ENCODE measurements at regions not wholly inside any gene's neighbourhood (a gene's known extent, or its start where the extent isn't known, plus 50 kb on each side); places are given as distances from the start of the nearest gene placed in this dataset.
A peak's percentile ranks its signal among the peaks of the same experiment; 100 is the strongest.

GRCh38 chr5:141753143-141753970 is 71.3 kb upstream of the ARAP3 start:
- peaks cover 0 to 5% (median 0%) of the 10 kb centered on the region in 5 experiments for H3K9me3 ChIP-seq (ENCODE audit: control extremely low read depth in 1 of 5, control insufficient read depth in 4 of 5, insufficient read depth in 2 of 5, low read depth in 1 of 5, low read length in 4 of 5)
- H3K4me3 ChIP-seq (ENCODE audit: control insufficient read depth in 1 of 7, extremely low read depth in 1 of 7, insufficient read depth in 4 of 7, low read depth in 2 of 7, low read length in 6 of 7): no peak overlapping the region
- H3K27ac ChIP-seq (ENCODE audit: insufficient read depth in 1 of 2, low read depth in 1 of 2, low read length in 2 of 2, poor library complexity in 1 of 2, severe bottlenecking in 2 of 2): no peak overlapping the region
- 8% methylated on average over 29 of the region's 51 CpGs for WGBS (ENCODE audit: insufficient coverage)
- DNase-seq: no peak
- H3K27me3 ChIP-seq (replicated peaks in 2 of 5; ENCODE audit: control insufficient read depth in 4 of 5, insufficient read depth in 5 of 5, low read length in 4 of 5): peaks cover 2 to 98% (median 31%) of the 10 kb centered on the region in 5 experiments
- CTCF ChIA-PET: no interaction called here
- no peaks in the 10 kb centered on the region for H3K4me1 ChIP-seq (ENCODE audit: control extremely low read depth in 1 of 4, control insufficient read depth in 4 of 4, insufficient read depth in 4 of 4, low read length in 3 of 4)
- no peaks in the 10 kb centered on the region for H3K36me3 ChIP-seq (ENCODE audit: control insufficient read depth in 4 of 4, insufficient read depth in 4 of 4, low read length in 3 of 4)
- POLR2A ChIA-PET: no interaction called here

- H3K4me1 ChIP-seq (ENCODE audit: control extremely low read depth in 1 of 4, control insufficient read depth in 4 of 4, insufficient read depth in 4 of 4, low read length in 3 of 4): no peaks in the 10 kb centered on the region
- H3K27ac ChIP-seq (ENCODE audit: insufficient read depth in 1 of 2, low read depth in 1 of 2, low read length in 2 of 2, poor library complexity in 1 of 2, severe bottlenecking in 2 of 2): no peak overlapping the region
- DNase-seq: peak in 1 of 3 donors; percentile 12
- ChIA-PET POLR2A (no interaction called here), CTCF (interaction anchor here (1.1 kb wide), 1 partner anchor 11 kb away, joined by 3 read pairs; no protein-coding TSS in a partner anchor)
- no peak overlapping the region for H3K4me3 ChIP-seq (ENCODE audit: control insufficient read depth in 1 of 7, extremely low read depth in 1 of 7, insufficient read depth in 4 of 7, low read depth in 2 of 7, low read length in 6 of 7)
- H3K27me3 ChIP-seq (replicated peaks in 2 of 5; ENCODE audit: control insufficient read depth in 4 of 5, insufficient read depth in 5 of 5, low read length in 4 of 5): peaks cover 5 to 76% (median 26%) of the 10 kb centered on the region in 5 experiments
- WGBS (ENCODE audit: insufficient coverage): 55% methylated on average over 9 of the region's 11 CpGs
- no peaks in the 10 kb centered on the region for H3K9me3 ChIP-seq (ENCODE audit: control extremely low read depth in 1 of 5, control insufficient read depth in 4 of 5, insufficient read depth in 2 of 5, low read depth in 1 of 5, low read length in 4 of 5)
- H3K36me3 ChIP-seq (ENCODE audit: control insufficient read depth in 4 of 4, insufficient read depth in 4 of 4, low read length in 3 of 4): no peaks in the 10 kb centered on the region
These were observed 65.4 kb upstream of the ARAP3 start for GRCh38 chr5:141747152-141748141.

- Histone ChIP-seq H3K4me3 (ENCODE audit: control insufficient read depth in 1 of 7, extremely low read depth in 1 of 7, insufficient read depth in 4 of 7, low read depth in 2 of 7, low read length in 6 of 7) (no peak overlapping the region), H3K4me1 (ENCODE audit: control extremely low read depth in 1 of 4, control insufficient read depth in 4 of 4, insufficient read depth in 4 of 4, low read length in 3 of 4) (no peaks in the 10 kb centered on the region), H3K27ac (ENCODE audit: insufficient read depth in 1 of 2, low read depth in 1 of 2, low read length in 2 of 2, poor library complexity in 1 of 2, severe bottlenecking in 2 of 2) (no peak overlapping the region), H3K36me3 (ENCODE audit: control insufficient read depth in 4 of 4, insufficient read depth in 4 of 4, low read length in 3 of 4) (no peaks in the 10 kb centered on the region), H3K27me3 (replicated peaks in 2 of 5; ENCODE audit: control insufficient read depth in 4 of 5, insufficient read depth in 5 of 5, low read length in 4 of 5) (peaks cover 5 to 73% (median 23%) of the 10 kb centered on the region in 5 experiments), H3K9me3 (ENCODE audit: control extremely low read depth in 1 of 5, control insufficient read depth in 4 of 5, insufficient read depth in 2 of 5, low read depth in 1 of 5, low read length in 4 of 5) (no peaks in the 10 kb centered on the region)
- POLR2A ChIA-PET: no interaction called here
- CTCF ChIA-PET: no interaction called here
- no peak for DNase-seq
- 93% methylated on average over 2 of the region's 2 CpGs for WGBS (ENCODE audit: insufficient coverage)
These were observed 64.4 kb upstream of the ARAP3 start for GRCh38 chr5:141746395-141746794.

DNA sequence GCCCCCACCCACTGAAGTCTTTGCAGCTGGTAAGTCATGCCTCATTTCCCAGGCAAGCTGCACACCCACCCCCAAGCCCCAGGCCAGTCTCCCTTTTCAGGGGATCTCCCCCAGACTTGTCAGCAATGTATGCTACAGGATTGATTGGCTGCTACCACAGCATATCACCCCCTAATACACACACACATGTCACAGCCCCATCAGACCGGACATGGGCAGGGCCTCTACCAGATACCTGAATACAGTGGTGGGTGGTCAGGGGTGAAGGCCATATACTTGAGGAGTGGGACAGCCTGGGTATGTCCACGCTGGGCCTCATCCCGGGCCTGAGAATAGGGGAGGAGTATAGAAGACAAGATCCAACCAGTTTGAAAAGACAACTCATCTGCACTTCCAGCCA is 63.4 kb upstream of the ARAP3 start:
- Histone ChIP-seq H3K36me3 (ENCODE audit: control insufficient read depth in 4 of 4, insufficient read depth in 4 of 4, low read length in 3 of 4) (no peaks in the 10 kb centered on the region), H3K27ac (ENCODE audit: insufficient read depth in 1 of 2, low read depth in 1 of 2, low read length in 2 of 2, poor library complexity in 1 of 2, severe bottlenecking in 2 of 2) (no peak overlapping the region), H3K27me3 (replicated peaks in 2 of 5; ENCODE audit: control insufficient read depth in 4 of 5, insufficient read depth in 5 of 5, low read length in 4 of 5) (peaks cover 4 to 68% (median 23%) of the 10 kb centered on the region in 5 experiments), H3K4me1 (ENCODE audit: control extremely low read depth in 1 of 4, control insufficient read depth in 4 of 4, insufficient read depth in 4 of 4, low read length in 3 of 4) (no peaks in the 10 kb centered on the region), H3K4me3 (ENCODE audit: control insufficient read depth in 1 of 7, extremely low read depth in 1 of 7, insufficient read depth in 4 of 7, low read depth in 2 of 7, low read length in 6 of 7) (no peak overlapping the region), H3K9me3 (ENCODE audit: control extremely low read depth in 1 of 5, control insufficient read depth in 4 of 5, insufficient read depth in 2 of 5, low read depth in 1 of 5, low read length in 4 of 5) (no peaks in the 10 kb centered on the region)
- no peak for DNase-seq
- ChIA-PET POLR2A (no interaction called here), CTCF (no interaction called here)
- no CpG with 5 or more reads among the region's 3 CpGs for WGBS (ENCODE audit: insufficient coverage)

DNA sequence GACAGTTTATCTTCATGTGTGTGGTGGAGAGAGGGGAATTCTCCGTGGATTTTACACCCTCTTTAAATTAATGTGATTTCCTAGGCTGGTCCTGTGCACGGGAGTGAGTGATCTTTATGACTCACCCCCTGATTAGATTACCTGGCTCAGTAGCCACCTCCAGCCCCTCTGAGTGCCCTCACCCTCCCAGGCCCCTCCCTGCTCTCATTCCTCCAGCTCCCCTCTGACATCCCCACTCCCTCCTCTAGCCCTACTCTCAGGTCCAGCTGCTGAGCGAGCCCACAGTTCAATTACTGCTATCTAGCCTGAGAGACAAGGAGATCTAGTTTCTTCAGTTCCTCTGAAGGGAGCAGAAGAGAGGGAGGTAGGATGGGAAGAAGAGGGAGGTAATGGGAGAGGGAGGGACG is 61.8 kb upstream of the ARAP3 start:
- ChIA-PET CTCF (interaction anchor here (0.7 kb wide), 1 partner anchor 12 kb away, joined by 3 read pairs; no protein-coding TSS in a partner anchor), POLR2A (no interaction called here)
- no peak overlapping the region for H3K4me3 ChIP-seq (ENCODE audit: control insufficient read depth in 1 of 7, extremely low read depth in 1 of 7, insufficient read depth in 4 of 7, low read depth in 2 of 7, low read length in 6 of 7)
- no peak overlapping the region for H3K27ac ChIP-seq (ENCODE audit: insufficient read depth in 1 of 2, low read depth in 1 of 2, low read length in 2 of 2, poor library complexity in 1 of 2, severe bottlenecking in 2 of 2)
- DNase-seq: no peak
- 32% methylated on average over 2 of the region's 4 CpGs for whole genome bisulfite sequencing (ENCODE audit: insufficient coverage)
- peaks cover 2 to 52% (median 15%) of the 10 kb centered on the region in 5 experiments for H3K27me3 ChIP-seq (replicated peaks in 2 of 5; ENCODE audit: control insufficient read depth in 4 of 5, insufficient read depth in 5 of 5, low read length in 4 of 5)
- H3K36me3 ChIP-seq (ENCODE audit: control insufficient read depth in 4 of 4, insufficient read depth in 4 of 4, low read length in 3 of 4): no peaks in the 10 kb centered on the region
- H3K9me3 ChIP-seq (ENCODE audit: control extremely low read depth in 1 of 5, control insufficient read depth in 4 of 5, insufficient read depth in 2 of 5, low read depth in 1 of 5, low read length in 4 of 5): no peaks in the 10 kb centered on the region
- no peaks in the 10 kb centered on the region for H3K4me1 ChIP-seq (ENCODE audit: control extremely low read depth in 1 of 4, control insufficient read depth in 4 of 4, insufficient read depth in 4 of 4, low read length in 3 of 4)

DNA sequence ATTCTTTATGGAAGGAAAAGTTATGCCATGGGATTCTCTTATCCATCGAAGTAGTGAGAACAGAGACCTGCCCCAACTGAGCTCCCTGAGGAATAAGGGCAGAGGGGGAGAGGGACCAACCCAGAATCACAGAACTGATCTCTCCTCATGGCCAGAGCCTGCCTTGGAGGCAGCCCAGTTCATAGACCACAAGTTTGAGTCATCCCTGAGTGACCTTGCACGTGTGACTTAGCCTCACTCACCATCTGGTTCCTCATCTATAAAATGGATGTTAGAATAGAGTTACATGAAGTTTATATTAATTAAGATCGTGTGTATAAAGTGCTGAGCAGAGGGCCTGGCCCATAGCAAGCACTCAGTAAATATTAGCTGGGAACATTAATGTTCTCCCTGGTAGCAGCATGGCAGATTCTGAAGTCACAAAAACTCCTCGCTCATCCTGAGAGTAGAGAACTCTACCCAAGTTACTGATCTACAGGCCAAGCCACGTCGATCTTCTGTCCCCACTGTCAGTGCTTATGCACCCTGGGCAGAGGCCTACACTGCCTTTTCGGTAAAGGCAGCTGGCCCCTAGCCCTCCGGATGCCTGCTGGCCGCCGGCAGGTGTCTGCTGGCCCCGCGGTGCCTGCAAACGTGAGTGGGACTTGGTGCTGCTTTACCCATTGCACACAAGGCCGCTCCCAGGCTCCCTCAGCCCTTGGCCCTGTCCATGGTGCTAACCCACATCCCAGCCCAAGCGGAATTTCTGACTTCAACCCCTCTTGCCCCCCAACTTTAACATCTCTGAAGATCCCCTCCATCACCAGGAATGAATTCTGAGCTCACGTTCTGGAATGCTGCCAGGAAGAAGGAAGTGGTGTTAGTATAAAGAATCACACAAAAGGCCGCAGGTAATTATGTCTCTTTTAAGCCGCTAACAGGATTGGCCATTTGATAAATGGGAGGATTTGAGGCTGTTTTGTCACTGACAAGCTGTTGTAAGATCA is 61.1 kb upstream of the ARAP3 start:
- peak; percentile 27 to 54 (median 50) for DNase-seq
- no peaks in the 10 kb centered on the region for H3K36me3 ChIP-seq (ENCODE audit: control insufficient read depth in 4 of 4, insufficient read depth in 4 of 4, low read length in 3 of 4)
- H3K27ac ChIP-seq (ENCODE audit: insufficient read depth in 1 of 2, low read depth in 1 of 2, low read length in 2 of 2, poor library complexity in 1 of 2, severe bottlenecking in 2 of 2): no peak overlapping the region
- CTCF ChIA-PET: interaction anchor here (0.7 kb wide), 1 partner anchor 11 kb away, joined by 3 read pairs; no protein-coding TSS in a partner anchor
- WGBS (ENCODE audit: insufficient coverage): 34% methylated on average over 14 of the region's 18 CpGs
- H3K27me3 ChIP-seq (replicated peaks in 2 of 5; ENCODE audit: control insufficient read depth in 4 of 5, insufficient read depth in 5 of 5, low read length in 4 of 5): peaks cover 2 to 45% (median 15%) of the 10 kb centered on the region in 5 experiments
- POLR2A ChIA-PET: interaction anchor here (0.6 kb wide), 1 partner anchor 8 kb away, joined by 3 read pairs; no protein-coding TSS in a partner anchor
- no peak overlapping the region for H3K4me3 ChIP-seq (ENCODE audit: control insufficient read depth in 1 of 7, extremely low read depth in 1 of 7, insufficient read depth in 4 of 7, low read depth in 2 of 7, low read length in 6 of 7)
- no peaks in the 10 kb centered on the region for H3K4me1 ChIP-seq (ENCODE audit: control extremely low read depth in 1 of 4, control insufficient read depth in 4 of 4, insufficient read depth in 4 of 4, low read length in 3 of 4)
- H3K9me3 ChIP-seq (ENCODE audit: control extremely low read depth in 1 of 5, control insufficient read depth in 4 of 5, insufficient read depth in 2 of 5, low read depth in 1 of 5, low read length in 4 of 5): no peaks in the 10 kb centered on the region

Data from common myeloid progenitor, CD34-positive (primary cell).